ENCODE measurements at regions not wholly inside any gene's neighbourhood (a gene's known extent, or its start where the extent isn't known, plus 50 kb on each side); places are given as distances from the start of the nearest gene placed in this dataset.
"Not testable (repeated sequence)": the region's sequence is repeated elsewhere in the genome, so short reads cannot be mapped to it uniquely, and the experiment has no call there.

- no peak for DNase-seq
Measured at GRCh38 chr5:106660681-106661080, 1010.1 kb downstream of the EFNA5 start.

GRCh38 chr5:106658150-106658549 is 1012.6 kb downstream of the EFNA5 start:
- no peak for DNase-seq

- DNase-seq, result no peak
Measured at GRCh38 chr5:106656821-106657220, 1013.9 kb downstream of the EFNA5 start.

GRCh38 chr5:106649031-106649430 is 1021.7 kb downstream of the EFNA5 start:
- DNase-seq, result no peak

- DNase-seq, result no peak
Measured at GRCh38 chr5:106648401-106648800, 1022.3 kb downstream of the EFNA5 start.

GRCh38 chr5:106646106-106646505 is 1024.6 kb downstream of the EFNA5 start:
- no peak for DNase-seq

- no peak for DNase-seq
Measured at GRCh38 chr5:106640511-106640910, 1030.2 kb downstream of the EFNA5 start.

GRCh38 chr5:106639488-106639887 is 1031.2 kb downstream of the EFNA5 start:
- DNase-seq, result no peak

GRCh38 chr5:106637275-106637674 is 1033.5 kb downstream of the EFNA5 start:
- DNase-seq, result no peak

- no peak for DNase-seq
Measured at GRCh38 chr5:106634375-106634774, 1036.4 kb downstream of the EFNA5 start.

- no peak for DNase-seq
Measured at GRCh38 chr5:106633825-106634224, 1036.9 kb downstream of the EFNA5 start.

GRCh38 chr5:106628456-106628855 is 1042.3 kb downstream of the EFNA5 start:
- not testable (repeated sequence) for DNase-seq

- DNase-seq, result no peak
Measured at GRCh38 chr5:106610041-106610440, 1060.7 kb downstream of the EFNA5 start.

- DNase-seq, result no peak
Measured at GRCh38 chr5:106601620-106602019, 1069.1 kb downstream of the EFNA5 start.

GRCh38 chr5:106600803-106601202 is 1069.9 kb downstream of the EFNA5 start:
- DNase-seq, result no peak

- DNase-seq, result no peak
Measured at GRCh38 chr5:106595864-106596263, 1074.9 kb downstream of the EFNA5 start.

GRCh38 chr5:106584268-106584667 is 1086.5 kb downstream of the EFNA5 start:
- DNase-seq, result no peak

GRCh38 chr5:106578736-106579135 is 1092.0 kb downstream of the EFNA5 start:
- no peak for DNase-seq

GRCh38 chr5:106574820-106575219 is 1095.9 kb downstream of the EFNA5 start:
- DNase-seq, result no peak

- no peak for DNase-seq
Measured at GRCh38 chr5:106566031-106566430, 1104.7 kb downstream of the EFNA5 start.

- DNase-seq, result no peak
Measured at GRCh38 chr5:106545325-106545724, 1125.4 kb downstream of the EFNA5 start.

GRCh38 chr5:106543330-106543729 is 1127.4 kb downstream of the EFNA5 start:
- no peak for DNase-seq

- no peak for DNase-seq
Measured at GRCh38 chr5:106530150-106530549, 1140.6 kb downstream of the EFNA5 start.

GRCh38 chr5:106525438-106525837 is 1145.3 kb downstream of the EFNA5 start:
- DNase-seq, result no peak

GRCh38 chr5:106523852-106524251 is 1146.9 kb downstream of the EFNA5 start:
- no peak for DNase-seq

- DNase-seq, result no peak
Measured at GRCh38 chr5:106522296-106522695, 1148.4 kb downstream of the EFNA5 start.

All from activated gamma-delta T cell (primary cell).